ENCODE measurements at regions not wholly inside any gene's neighbourhood (a gene's known extent, or its start where the extent isn't known, plus 50 kb on each side); places are given as distances from the start of the nearest gene placed in this dataset.

DNA sequence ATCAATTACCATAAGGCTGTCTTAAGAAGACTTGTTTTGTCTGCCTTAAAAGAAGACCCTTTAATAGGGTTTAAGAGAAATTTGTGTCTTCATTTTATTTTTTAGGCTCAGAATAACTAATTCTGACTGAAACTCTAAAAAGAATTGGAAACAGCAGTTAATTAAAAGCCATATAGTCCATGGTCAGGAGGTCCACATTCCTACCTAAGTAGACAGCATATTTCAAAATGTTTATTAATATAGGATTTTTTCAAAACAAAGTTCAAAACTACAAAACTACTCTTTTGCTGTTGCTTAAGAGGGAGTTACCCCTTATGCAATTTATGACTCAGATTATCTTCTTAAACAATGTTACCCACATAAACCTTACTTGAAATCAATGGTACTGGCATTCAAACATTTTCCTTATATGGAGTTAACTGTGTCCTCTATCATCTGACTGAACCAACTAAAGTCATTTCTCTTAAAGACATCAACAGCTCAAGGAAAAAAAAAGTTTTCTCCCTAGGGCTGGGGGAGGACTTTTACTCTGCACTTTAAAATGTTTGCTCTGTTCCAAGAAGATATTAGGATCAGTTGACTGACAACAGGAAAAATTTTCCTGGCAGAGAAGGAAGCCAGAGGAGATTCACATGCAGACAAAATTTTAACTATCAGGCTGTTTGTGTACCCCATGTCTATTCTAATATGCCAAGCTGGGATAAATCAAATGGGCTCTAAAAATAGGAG, 56.8 kb upstream of the NANOGP8 start (continued):
- TF ChIP-seq, protein P1, sequence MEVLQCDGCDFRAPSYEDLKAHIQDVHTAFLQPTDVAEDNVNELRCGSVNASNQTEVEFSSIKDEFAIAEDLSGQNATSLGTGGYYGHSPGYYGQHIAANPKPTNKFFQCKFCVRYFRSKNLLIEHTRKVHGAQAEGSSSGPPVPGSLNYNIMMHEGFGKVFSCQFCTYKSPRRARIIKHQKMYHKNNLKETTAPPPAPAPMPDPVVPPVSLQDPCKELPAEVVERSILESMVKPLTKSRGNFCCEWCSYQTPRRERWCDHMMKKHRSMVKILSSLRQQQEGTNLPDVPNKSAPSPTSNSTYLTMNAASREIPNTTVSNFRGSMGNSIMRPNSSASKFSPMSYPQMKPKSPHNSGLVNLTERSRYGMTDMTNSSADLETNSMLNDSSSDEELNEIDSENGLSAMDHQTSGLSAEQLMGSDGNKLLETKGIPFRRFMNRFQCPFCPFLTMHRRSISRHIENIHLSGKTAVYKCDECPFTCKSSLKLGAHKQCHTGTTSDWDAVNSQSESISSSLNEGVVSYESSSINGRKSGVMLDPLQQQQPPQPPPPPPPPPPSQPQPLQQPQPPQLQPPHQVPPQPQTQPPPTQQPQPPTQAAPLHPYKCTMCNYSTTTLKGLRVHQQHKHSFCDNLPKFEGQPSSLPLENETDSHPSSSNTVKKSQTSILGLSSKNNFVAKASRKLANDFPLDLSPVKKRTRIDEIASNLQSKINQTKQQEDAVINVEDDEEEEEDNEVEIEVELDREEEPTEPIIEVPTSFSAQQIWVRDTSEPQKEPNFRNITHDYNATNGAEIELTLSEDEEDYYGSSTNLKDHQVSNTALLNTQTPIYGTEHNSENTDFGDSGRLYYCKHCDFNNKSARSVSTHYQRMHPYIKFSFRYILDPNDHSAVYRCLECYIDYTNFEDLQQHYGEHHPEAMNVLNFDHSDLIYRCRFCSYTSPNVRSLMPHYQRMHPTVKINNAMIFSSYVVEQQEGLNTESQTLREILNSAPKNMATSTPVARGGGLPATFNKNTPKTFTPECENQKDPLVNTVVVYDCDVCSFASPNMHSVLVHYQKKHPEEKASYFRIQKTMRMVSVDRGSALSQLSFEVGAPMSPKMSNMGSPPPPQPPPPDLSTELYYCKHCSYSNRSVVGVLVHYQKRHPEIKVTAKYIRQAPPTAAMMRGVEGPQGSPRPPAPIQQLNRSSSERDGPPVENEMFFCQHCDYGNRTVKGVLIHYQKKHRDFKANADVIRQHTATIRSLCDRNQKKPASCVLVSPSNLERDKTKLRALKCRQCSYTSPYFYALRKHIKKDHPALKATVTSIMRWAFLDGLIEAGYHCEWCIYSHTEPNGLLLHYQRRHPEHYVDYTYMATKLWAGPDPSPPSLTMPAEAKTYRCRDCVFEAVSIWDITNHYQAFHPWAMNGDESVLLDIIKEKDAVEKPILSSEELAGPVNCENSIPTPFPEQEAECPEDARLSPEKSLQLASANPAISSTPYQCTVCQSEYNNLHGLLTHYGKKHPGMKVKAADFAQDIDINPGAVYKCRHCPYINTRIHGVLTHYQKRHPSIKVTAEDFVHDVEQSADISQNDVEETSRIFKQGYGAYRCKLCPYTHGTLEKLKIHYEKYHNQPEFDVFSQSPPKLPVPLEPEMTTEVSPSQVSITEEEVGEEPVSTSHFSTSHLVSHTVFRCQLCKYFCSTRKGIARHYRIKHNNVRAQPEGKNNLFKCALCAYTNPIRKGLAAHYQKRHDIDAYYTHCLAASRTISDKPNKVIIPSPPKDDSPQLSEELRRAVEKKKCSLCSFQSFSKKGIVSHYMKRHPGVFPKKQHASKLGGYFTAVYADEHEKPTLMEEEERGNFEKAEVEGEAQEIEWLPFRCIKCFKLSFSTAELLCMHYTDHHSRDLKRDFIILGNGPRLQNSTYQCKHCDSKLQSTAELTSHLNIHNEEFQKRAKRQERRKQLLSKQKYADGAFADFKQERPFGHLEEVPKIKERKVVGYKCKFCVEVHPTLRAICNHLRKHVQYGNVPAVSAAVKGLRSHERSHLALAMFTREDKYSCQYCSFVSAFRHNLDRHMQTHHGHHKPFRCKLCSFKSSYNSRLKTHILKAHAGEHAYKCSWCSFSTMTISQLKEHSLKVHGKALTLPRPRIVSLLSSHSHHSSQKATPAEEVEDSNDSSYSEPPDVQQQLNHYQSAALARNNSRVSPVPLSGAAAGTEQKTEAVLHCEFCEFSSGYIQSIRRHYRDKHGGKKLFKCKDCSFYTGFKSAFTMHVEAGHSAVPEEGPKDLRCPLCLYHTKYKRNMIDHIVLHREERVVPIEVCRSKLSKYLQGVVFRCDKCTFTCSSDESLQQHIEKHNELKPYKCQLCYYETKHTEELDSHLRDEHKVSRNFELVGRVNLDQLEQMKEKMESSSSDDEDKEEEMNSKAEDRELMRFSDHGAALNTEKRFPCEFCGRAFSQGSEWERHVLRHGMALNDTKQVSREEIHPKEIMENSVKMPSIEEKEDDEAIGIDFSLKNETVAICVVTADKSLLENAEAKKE (CRISPR knock-in tag; IDR thresholded peaks at IDR 0.05): no peak

GRCh38 chr15:35139822-35140221, 54.7 kb upstream of the NANOGP8 start:
- DNase-seq (ENCODE audit: low spot score) (no peak), ATAC-seq (no peak)
- Mint-ChIP-seq H3K27me3 (ENCODE audit: insufficient read depth, low read depth, poor library complexity) (peaks cover 2% of the 10 kb centered on the region), H3K27ac (no peak overlapping the region), H3K9me3 (no peaks in the 10 kb centered on the region), H3K4me1 (peaks cover 3% of the 10 kb centered on the region; the same call in 1 of the 3 replicates), H3K4me3 (no peak overlapping the region), H3K36me3 (ENCODE audit: low read depth) (no peaks in the 10 kb centered on the region)
- Histone ChIP-seq H3K36me3 (ENCODE audit: insufficient read depth) (no peaks in the 10 kb centered on the region), H3K27ac (ENCODE audit: low read depth) (no peak overlapping the region), H3K27me3 (ENCODE audit: insufficient read depth) (no peaks in the 10 kb centered on the region), H4K20me1 (replicated peaks; ENCODE audit: insufficient read depth) (no peaks in the 10 kb centered on the region), H3K79me2 (replicated peaks; ENCODE audit: insufficient read depth) (no peaks in the 10 kb centered on the region), H3K4me3 (no peak overlapping the region), H3K9me2 (ENCODE audit: insufficient read depth) (no peaks in the 10 kb centered on the region), H3K4me2 (no peak overlapping the region), H2AFZ (no peak overlapping the region), H3K4me1 (ENCODE audit: insufficient read depth) (no peaks in the 10 kb centered on the region), H3F3A (replicated peaks; ENCODE audit: low read depth) (no peaks in the 10 kb centered on the region)
- TF ChIP-seq, protein P1 (CRISPR knock-in tag; IDR thresholded peaks at IDR 0.05): no peak
- no peak for TF ChIP-seq ZNF331 (CRISPR knock-in tag; IDR thresholded peaks at IDR 0.05; ENCODE audit: low read depth)
- TF ChIP-seq EZH2 (IDR thresholded peaks at IDR 0.05; ENCODE audit: low read depth, unreplicated experiment): no peak
- TF ChIP-seq EZH2phosphoT487 (IDR thresholded peaks at IDR 0.05; ENCODE audit: unreplicated experiment): no peak
- TF ChIP-seq POLR2AphosphoS5 (IDR thresholded peaks at IDR 0.05; ENCODE audit: low read depth): no peak
- no peak for TF ChIP-seq ETS1 (IDR thresholded peaks at IDR 0.05)
